ENCODE measurements at regions not wholly inside any gene's neighbourhood (a gene's known extent, or its start where the extent isn't known, plus 50 kb on each side); places are given as distances from the start of the nearest gene placed in this dataset.
A peak's percentile ranks its signal among the peaks of the same experiment; 100 is the strongest.

GRCh38 chr4:180141734-180142133 lies 2101.5 kb upstream of the TENM3 start:
- 74 to 79% methylated on average over 3 of the region's 3 CpGs for whole genome bisulfite sequencing, 2 donors
- no peaks in the 10 kb centered on the region for H3K27me3 ChIP-seq
- no peak overlapping the region for H3K4me3 ChIP-seq
- H3K36me3 ChIP-seq = no peaks in the 10 kb centered on the region
- intact Hi-C loops (cut with DNase I) = no loop called here
- H3K27ac ChIP-seq = no peak overlapping the region
- DNase-seq = no peak
- ATAC-seq = no peak
- TF ChIP-seq CTCF (IDR thresholded peaks at IDR 0.05) = no peak
- H3K4me1 ChIP-seq = no peaks in the 10 kb centered on the region
- H3K9me3 ChIP-seq = no peaks in the 10 kb centered on the region

GRCh38 chr4:180148737-180149136 lies 2094.5 kb upstream of the TENM3 start:
- no peak for DNase-seq
- Histone ChIP-seq H3K27me3 (no peaks in the 10 kb centered on the region), H3K9me3 (no peaks in the 10 kb centered on the region), H3K36me3 (no peaks in the 10 kb centered on the region), H3K4me3 (no peak overlapping the region), H3K4me1 (no peaks in the 10 kb centered on the region), H3K27ac (no peak overlapping the region)
- no peak for TF ChIP-seq CTCF (IDR thresholded peaks at IDR 0.05)
- 51 to 66% methylated on average over 2 of the region's 2 CpGs for WGBS, 2 donors
- intact Hi-C loops (cut with DNase I) = no loop called here
- ATAC-seq = no peak

GRCh38 chr4:180150818-180151217 lies 2092.4 kb upstream of the TENM3 start:
- peak in 3 of 9 donors; percentile 8 to 14 (median 9) for TF ChIP-seq CTCF (IDR thresholded peaks at IDR 0.05)
- no peak overlapping the region for H3K4me3 ChIP-seq
- H3K4me1 ChIP-seq = no peaks in the 10 kb centered on the region
- 32 to 33% methylated on average over 3 of the region's 3 CpGs for WGBS, 2 donors
- intact Hi-C loops (cut with DNase I) = no loop called here
- H3K27ac ChIP-seq = no peak overlapping the region
- H3K27me3 ChIP-seq = no peaks in the 10 kb centered on the region
- H3K36me3 ChIP-seq = no peaks in the 10 kb centered on the region
- DNase-seq (no peak), ATAC-seq (no peak)
- H3K9me3 ChIP-seq = no peaks in the 10 kb centered on the region

- no peak overlapping the region for H3K4me3 ChIP-seq
- ATAC-seq = no peak
- no peaks in the 10 kb centered on the region for H3K27me3 ChIP-seq
- H3K36me3 ChIP-seq = no peaks in the 10 kb centered on the region
- 86% methylated on average over 3 of the region's 3 CpGs for WGBS, 2 donors
- no peak for TF ChIP-seq CTCF (IDR thresholded peaks at IDR 0.05)
- no peak overlapping the region for H3K27ac ChIP-seq
- H3K9me3 ChIP-seq = no peaks in the 10 kb centered on the region
- intact Hi-C loops (cut with DNase I) = no loop called here
- H3K4me1 ChIP-seq = no peaks in the 10 kb centered on the region
- no peak for DNase-seq
Observed at GRCh38 chr4:180152831-180153230, 2090.4 kb upstream of the TENM3 start.

GRCh38 chr4:180153587-180153986 lies 2089.6 kb upstream of the TENM3 start:
- DNase-seq = no peak
- H3K36me3 ChIP-seq = no peaks in the 10 kb centered on the region
- H3K4me1 ChIP-seq = no peaks in the 10 kb centered on the region
- H3K4me3 ChIP-seq = no peak overlapping the region
- no peak overlapping the region for H3K27ac ChIP-seq
- H3K9me3 ChIP-seq = no peaks in the 10 kb centered on the region
- WGBS, 2 donors = 92 to 93% methylated on average over 5 of the region's 5 CpGs
- TF ChIP-seq CTCF (IDR thresholded peaks at IDR 0.05) = no peak
- intact Hi-C loops (cut with DNase I) = no loop called here
- no peak for ATAC-seq
- no peaks in the 10 kb centered on the region for H3K27me3 ChIP-seq
